MCF 10A (cell line): ENCODE measurements at regions not wholly inside any gene's neighbourhood (a gene's known extent, or its start where the extent isn't known, plus 50 kb on each side); places are given as distances from the start of the nearest gene placed in this dataset.

Experiments used
- BruUV-seq: library from RNA; stranded (reverse); fragments of 400-500 nt; replicated peaks from 2 replicates; lab custom pipeline; 2021; lab: Mats Ljungman, UMichigan
- CTCF ChIA-PET: fragments of 300-600 bp; sonication (Branson Sonifier 250); formaldehyde crosslinking; extraction: SDS; loops from one replicate; lab custom pipeline; 2021; ENCODE audit warnings: antibody characterized with exemption, inconsistent platforms; lab: Yijun Ruan, JAX
- POLR2A ChIA-PET: fragments of 300-600, 350-650 bp; sonication (Branson Sonifier 250); formaldehyde crosslinking; extraction: SDS; loops from one replicate; lab custom pipeline; 2020; ENCODE audit warnings: antibody characterized with exemption, inconsistent platforms; lab: Yijun Ruan, JAX
- DNase-seq: peaks from one replicate; pipeline ENCODE4 v3.0.0-alpha.2; 2018; ENCODE audit not compliant: unreplicated experiment
- H3K27ac Mint-ChIP-seq: one replicate; pipeline ENCODE4 v1.8.0; 2022; ENCODE audit warnings: mild to moderate bottlenecking, low read depth, mixed read lengths; ENCODE audit not compliant: unreplicated experiment
- H3K27me3 Mint-ChIP-seq: one replicate; pipeline ENCODE4 v1.8.0; 2022; ENCODE audit warnings: mixed read lengths; ENCODE audit not compliant: insufficient read depth, unreplicated experiment
- H3K36me3 Mint-ChIP-seq: one replicate; pipeline ENCODE4 v1.8.0; 2022; ENCODE audit warnings: mild to moderate bottlenecking, moderate library complexity, mixed read lengths; ENCODE audit not compliant: insufficient read depth, unreplicated experiment
- H3K4me1 Mint-ChIP-seq: one replicate; pipeline ENCODE4 v1.8.0; 2022; ENCODE audit warnings: mixed read lengths; ENCODE audit not compliant: insufficient read depth, unreplicated experiment
- H3K4me3 Mint-ChIP-seq: one replicate; pipeline ENCODE4 v1.8.0; 2022; ENCODE audit warnings: mild to moderate bottlenecking, moderate library complexity, mixed read lengths; ENCODE audit not compliant: unreplicated experiment
- H3K9me3 Mint-ChIP-seq: one replicate; pipeline ENCODE4 v1.8.0; 2022; ENCODE audit warnings: mixed read lengths; ENCODE audit not compliant: unreplicated experiment
- CTCF ChIP-seq: fragments of 200-600 bp; IDR thresholded peaks from one replicate; pipeline ENCODE4 v1.8.0; 2022; ENCODE audit warnings: antibody characterized with exemption, mild to moderate bottlenecking; ENCODE audit not compliant: unreplicated experiment
- intact Hi-C: fragments of 100-400 bp; cut with micrococcal nuclease; formaldehyde crosslinking; loops from 2 replicates; pipeline ENCODE4 v1.14.1; 2022

- intact Hi-C loops, result no loop called here
- H3K27me3 Mint-ChIP-seq, result peaks cover 51% of the 10 kb centered on the region
Observed at GRCh38 chr16:73228649-73229048, 180.7 kb upstream of the ZFHX3 start.

GRCh38 chr16:73226675-73227074, 178.7 kb upstream of the ZFHX3 start:
- Mint-ChIP-seq H3K27ac (no peak overlapping the region), H3K36me3 (peaks cover 5% of the 10 kb centered on the region), H3K4me1 (no peaks in the 10 kb centered on the region), H3K4me3 (no peak overlapping the region), H3K27me3 (peaks cover 51% of the 10 kb centered on the region), H3K9me3 (no peaks in the 10 kb centered on the region)
- DNase-seq, result no peak
- intact Hi-C loops, result no loop called here
- ChIA-PET POLR2A (no interaction called here), CTCF (interaction anchor here (1.0 kb wide), 1 partner anchor 30 kb away, joined by 3 read pairs; no protein-coding TSS in a partner anchor)
- BruUV-seq, result no TSS peak
- TF ChIP-seq CTCF, result no peak

More at GRCh38 chr16:73228649-73229048, 180.7 kb upstream of the ZFHX3 start:
- Mint-ChIP-seq H3K36me3 (peaks cover 5% of the 10 kb centered on the region), H3K27ac (no peak overlapping the region), H3K4me1 (no peaks in the 10 kb centered on the region), H3K4me3 (no peak overlapping the region), H3K9me3 (no peaks in the 10 kb centered on the region)
- ChIA-PET CTCF (no interaction called here), POLR2A (no interaction called here)
- no TSS peak for BruUV-seq
- no peak for DNase-seq
- TF ChIP-seq CTCF, result no peak

GRCh38 chr16:73225983-73226382, 178.1 kb upstream of the ZFHX3 start:
- no TSS peak for BruUV-seq
- no peak overlapping the region for H3K27ac Mint-ChIP-seq
- CTCF ChIA-PET, result no interaction called here

GRCh38 chr16:73220836-73221235, 172.9 kb upstream of the ZFHX3 start:
- Mint-ChIP-seq H3K36me3 (no peaks in the 10 kb centered on the region), H3K27ac (no peak overlapping the region), H3K4me1 (no peaks in the 10 kb centered on the region), H3K27me3 (peaks cover 44% of the 10 kb centered on the region), H3K4me3 (no peak overlapping the region), H3K9me3 (no peaks in the 10 kb centered on the region)
- POLR2A ChIA-PET, result interaction anchor here (0.5 kb wide), 1 partner anchor 160 kb away, joined by 3 read pairs; no protein-coding TSS in a partner anchor
- no TSS peak for BruUV-seq
- TF ChIP-seq CTCF, result no peak
- CTCF ChIA-PET, result no interaction called here
- DNase-seq, result no peak
- intact Hi-C loops, result no loop called here

More at GRCh38 chr16:73225983-73226382, 178.1 kb upstream of the ZFHX3 start:
- no peak for TF ChIP-seq CTCF
- DNase-seq, result no peak
- H3K4me1 Mint-ChIP-seq, result no peaks in the 10 kb centered on the region
- no peaks in the 10 kb centered on the region for H3K9me3 Mint-ChIP-seq
- POLR2A ChIA-PET, result no interaction called here
- peaks cover 5% of the 10 kb centered on the region for H3K36me3 Mint-ChIP-seq
- peaks cover 51% of the 10 kb centered on the region for H3K27me3 Mint-ChIP-seq
- H3K4me3 Mint-ChIP-seq, result no peak overlapping the region
- intact Hi-C loops, result no loop called here
